NCI-H748 treated with DMSO at 0.1 percent for 48 hours (cell line): ENCODE measurements at regions not wholly inside any gene's neighbourhood (a gene's known extent, or its start where the extent isn't known, plus 50 kb on each side); places are given as distances from the start of the nearest gene placed in this dataset.

Experiments
- DNase-seq: peaks from one replicate; lab custom pipeline; 2025; lab: John Stamatoyannopoulos, UW

- DNase-seq: no peak
These were observed 96.9 kb upstream of the GLS start for GRCh38 chr2:190783513-190784263.

GRCh38 chr2:190785334-190785733, 95.3 kb upstream of the GLS start:
- no peak for DNase-seq

- DNase-seq: no peak
These were observed 94.0 kb upstream of the GLS start for GRCh38 chr2:190786404-190787166.

GRCh38 chr2:190787743-190788235, 92.8 kb upstream of the GLS start:
- DNase-seq: no peak

GRCh38 chr2:190789074-190790004, 91.3 kb upstream of the GLS start:
- DNase-seq: no peak

GRCh38 chr2:190791347-190791975, 89.2 kb upstream of the GLS start:
- DNase-seq: peak; percentile 37

- DNase-seq: no peak
These were observed 88.5 kb upstream of the GLS start for GRCh38 chr2:190791976-190792575.

GRCh38 chr2:190792956-190793888, 87.4 kb upstream of the GLS start:
- DNase-seq: no peak

GRCh38 chr2:190794377-190794776, 86.2 kb upstream of the GLS start:
- no peak for DNase-seq

- DNase-seq: no peak
These were observed 85.8 kb upstream of the GLS start for GRCh38 chr2:190794790-190795189.

- no peak for DNase-seq
These were observed 84.9 kb upstream of the GLS start for GRCh38 chr2:190795686-190796085.

GRCh38 chr2:190799999-190800398, 80.6 kb upstream of the GLS start:
- no peak for DNase-seq

GRCh38 chr2:190800528-190800927, 80.1 kb upstream of the GLS start:
- DNase-seq: no peak

- DNase-seq: no peak
These were observed 78.5 kb upstream of the GLS start for GRCh38 chr2:190802129-190802528.

- DNase-seq: no peak
These were observed 77.9 kb upstream of the GLS start for GRCh38 chr2:190802626-190803209.

- DNase-seq: no peak
These were observed 76.3 kb upstream of the GLS start for GRCh38 chr2:190804182-190804795.

GRCh38 chr2:190805126-190805525, 75.5 kb upstream of the GLS start:
- no peak for DNase-seq

- DNase-seq: no peak
These were observed 74.8 kb upstream of the GLS start for GRCh38 chr2:190805843-190806242.

GRCh38 chr2:190807886-190808285, 72.7 kb upstream of the GLS start:
- no peak for DNase-seq
